NCI-H526 (cell line): ENCODE measurements at regions not wholly inside any gene's neighbourhood (a gene's known extent, or its start where the extent isn't known, plus 50 kb on each side); places are given as distances from the start of the nearest gene placed in this dataset.
A peak's percentile ranks its signal among the peaks of the same experiment; 100 is the strongest.
"Not testable (repeated sequence)": the region's sequence is repeated elsewhere in the genome, so short reads cannot be mapped to it uniquely, and the experiment has no call there.

Source experiments
- DNase-seq, 2 experiments: peaks; one replicate each; lab custom pipeline; 2025; lab: John Stamatoyannopoulos, UW

DNA sequence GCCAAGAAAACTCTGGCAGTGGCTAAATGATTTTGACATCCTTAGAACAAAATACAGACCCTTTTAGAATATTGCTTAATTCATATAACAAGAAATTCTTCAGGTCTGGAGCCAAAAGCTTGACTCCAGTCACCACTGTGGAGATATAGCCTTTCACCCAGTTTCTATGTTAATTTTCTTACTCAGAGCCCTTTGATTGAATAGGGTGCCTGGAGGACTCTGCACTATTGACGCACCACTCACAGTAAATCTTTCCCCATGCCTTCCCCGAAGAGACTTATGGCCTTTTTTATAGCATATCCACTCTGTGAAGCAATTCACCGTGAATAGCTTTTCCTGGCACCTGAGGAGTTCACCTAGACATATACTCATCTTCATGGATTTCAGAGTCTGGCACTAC lies 613.8 kb downstream of the ZWINT start:
- no peak for DNase-seq

DNA sequence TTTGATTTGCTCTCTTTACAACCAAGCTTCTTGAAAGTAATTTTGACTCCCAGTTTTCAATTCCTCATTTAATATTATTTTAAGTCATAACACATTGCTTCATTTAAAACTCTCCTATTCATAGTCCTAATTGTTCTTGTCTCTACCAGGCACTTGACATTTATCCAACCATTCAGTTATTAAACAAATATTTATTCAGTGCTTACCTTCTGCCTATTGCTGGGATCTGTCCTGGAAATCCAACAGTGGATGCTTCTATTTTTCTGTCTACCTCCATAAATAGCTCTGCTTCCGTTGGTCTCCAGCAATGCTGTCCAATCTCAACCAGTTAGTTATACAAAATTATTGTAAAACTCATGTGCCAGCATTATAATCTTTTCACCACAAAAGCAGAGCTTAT lies 615.1 kb downstream of the ZWINT start:
- DNase-seq = no peak

DNA sequence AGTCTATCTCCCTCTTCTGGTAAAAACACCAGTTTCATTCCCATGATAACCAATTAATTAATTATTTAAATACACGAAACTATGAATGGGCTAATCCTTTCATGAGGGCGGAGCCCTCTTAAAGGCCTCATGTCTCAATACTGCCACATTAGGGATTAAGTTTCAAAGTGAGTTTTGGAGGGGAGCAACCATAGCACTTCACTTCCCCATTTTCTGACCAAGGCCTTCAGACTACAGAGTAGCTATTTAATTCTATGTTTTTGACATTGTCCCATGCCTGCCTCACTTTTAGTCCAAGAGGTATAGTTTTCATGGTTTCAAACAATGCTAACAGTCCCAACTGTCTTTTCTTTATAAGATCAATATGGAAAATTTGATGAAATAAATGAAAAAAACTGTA lies 618.6 kb downstream of the ZWINT start:
- DNase-seq = no peak

DNA sequence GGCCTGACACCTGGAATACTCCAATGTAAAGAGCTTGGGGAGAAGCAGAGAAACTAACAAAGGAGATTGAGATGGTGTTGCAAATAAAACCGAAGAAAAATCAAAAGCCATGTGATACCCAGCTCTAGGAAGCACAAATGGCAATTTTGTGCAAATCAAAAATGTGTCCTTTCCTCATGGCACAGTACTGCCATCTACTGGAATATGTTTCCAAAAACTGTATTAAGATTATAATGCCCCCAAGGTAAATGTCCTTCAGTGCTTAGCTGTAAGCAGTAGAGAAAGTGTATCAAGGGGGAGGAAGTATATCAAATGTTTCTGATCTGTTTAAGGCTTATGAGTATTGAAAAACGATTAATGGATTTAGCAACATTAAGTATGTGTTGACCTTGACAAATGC lies 620.3 kb downstream of the ZWINT start:
- peak; percentile 0 to 15 for DNase-seq

DNA sequence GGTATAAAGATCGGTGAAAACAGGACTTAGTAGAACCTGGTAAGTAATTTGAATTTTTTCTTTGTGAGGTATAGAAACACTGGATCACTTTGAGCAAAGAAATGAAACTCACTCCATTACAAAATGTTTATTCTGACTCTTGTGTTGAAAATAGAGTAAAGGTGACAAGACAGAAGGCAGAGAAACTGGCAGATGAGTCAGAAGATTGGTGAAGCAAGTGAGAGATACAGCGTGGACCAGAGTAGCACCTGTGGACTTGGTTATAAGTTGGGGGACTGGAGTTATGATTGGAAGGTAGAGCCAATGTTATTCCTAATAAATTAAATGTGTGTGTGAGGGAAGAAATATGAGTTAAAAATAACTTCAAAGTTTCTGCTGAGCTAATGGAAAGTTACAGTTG lies 620.9 kb downstream of the ZWINT start:
- no peak for DNase-seq

DNA sequence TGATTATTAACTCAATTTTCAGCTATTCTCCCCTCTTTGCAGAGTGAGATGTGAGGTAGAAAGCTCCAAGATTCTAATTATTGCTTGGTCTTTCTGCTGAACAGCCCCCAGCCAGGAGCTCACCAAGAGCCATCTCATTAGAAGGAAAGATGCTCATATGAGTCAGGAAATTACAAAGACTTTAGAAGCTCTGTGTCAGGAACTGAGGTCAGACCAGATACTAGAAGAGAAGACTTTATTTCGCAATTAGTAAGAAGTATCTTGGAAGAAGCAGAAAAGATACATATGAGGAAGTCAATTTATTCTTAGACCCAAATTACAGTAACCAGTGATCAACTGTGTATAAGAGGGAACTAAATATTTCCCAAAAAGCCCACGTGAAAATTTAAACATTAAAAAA lies 626.9 kb downstream of the ZWINT start:
- no peak for DNase-seq

DNA sequence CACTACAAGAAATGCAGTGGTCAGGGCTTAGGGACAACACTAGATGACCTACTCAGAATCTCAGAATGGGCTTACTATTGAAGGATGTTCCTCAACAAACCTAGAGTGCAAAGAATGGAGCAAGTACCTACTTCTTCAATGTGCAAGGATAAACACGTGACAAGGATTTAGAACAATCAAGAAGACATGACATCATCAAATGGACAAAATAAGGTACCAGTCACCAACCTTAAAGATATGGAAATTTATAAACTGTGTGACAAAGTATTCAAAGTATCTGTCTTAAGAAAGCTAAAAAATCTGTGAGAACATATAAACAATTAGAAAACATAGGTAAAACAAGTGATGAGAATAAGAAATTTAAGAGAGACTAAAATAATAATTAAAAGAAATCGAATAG lies 656.1 kb downstream of the ZWINT start:
- DNase-seq = no peak

DNA sequence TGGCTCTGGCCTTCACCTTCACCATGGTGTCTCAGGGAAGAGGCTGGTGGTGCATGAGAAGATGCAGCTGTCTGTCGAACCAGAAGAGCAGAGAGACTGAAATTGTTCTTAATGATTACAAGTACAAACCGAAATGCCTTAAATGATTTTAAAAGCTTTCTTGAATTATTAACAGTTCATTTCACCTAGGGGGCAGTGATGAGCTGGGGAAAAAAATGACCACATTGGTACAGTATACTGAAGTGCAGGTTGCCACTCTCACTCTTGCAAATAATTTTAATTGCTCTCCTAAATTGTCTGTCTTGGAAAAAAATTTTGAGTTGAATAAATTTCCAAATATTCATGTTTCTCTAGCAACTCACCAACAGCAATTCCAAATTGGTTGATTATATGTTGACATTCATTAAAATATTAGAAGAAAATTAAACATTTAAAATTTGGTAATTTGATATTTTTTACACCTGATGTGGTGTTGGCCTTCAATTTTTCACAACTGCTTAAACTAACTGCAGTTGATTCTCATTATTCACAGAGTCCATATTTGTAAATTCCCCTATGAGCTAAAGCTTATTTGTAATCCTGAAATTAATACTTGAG lies 692.6 kb downstream of the ZWINT start:
- DNase-seq = peak in 1 of 2 experiments; percentile 17

DNA sequence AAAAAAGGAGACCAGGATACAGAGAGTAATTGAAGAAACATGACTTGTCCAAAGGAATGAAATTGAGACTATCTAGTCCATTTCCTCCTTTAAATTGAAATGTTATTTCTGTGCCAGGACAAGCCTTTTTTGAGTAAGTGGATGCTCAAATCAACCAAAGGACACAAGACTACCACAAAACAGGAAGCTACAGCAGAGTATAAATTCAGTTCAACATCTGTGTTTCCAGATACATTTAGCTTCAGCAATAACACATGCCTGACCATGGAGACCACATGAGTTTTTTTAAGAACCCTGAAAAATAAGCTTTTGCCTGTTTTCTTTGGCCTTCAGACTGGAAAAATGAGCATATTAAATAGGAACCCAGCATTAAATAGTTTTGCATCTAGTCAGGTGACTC lies 707.5 kb downstream of the ZWINT start:
- DNase-seq = no peak

DNA sequence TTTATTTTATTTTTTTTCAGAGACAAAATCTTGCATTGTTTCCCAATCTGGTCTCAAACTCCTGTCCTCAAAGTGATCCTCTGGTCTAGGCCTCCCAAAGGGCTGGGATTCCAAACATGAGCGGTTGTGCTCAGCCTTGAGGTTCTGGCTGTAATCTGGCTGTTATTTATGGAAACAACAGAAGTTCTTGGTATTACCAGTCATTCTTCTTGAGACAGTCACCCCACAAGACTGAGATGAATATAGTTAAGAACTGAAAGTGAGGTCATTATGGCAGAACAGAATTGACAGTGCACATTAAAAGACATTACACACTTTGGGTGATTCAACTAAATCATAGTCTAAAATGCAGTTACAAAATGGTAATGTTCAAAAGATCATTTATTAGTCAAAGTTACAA lies 719.5 kb downstream of the ZWINT start:
- DNase-seq = no peak

DNA sequence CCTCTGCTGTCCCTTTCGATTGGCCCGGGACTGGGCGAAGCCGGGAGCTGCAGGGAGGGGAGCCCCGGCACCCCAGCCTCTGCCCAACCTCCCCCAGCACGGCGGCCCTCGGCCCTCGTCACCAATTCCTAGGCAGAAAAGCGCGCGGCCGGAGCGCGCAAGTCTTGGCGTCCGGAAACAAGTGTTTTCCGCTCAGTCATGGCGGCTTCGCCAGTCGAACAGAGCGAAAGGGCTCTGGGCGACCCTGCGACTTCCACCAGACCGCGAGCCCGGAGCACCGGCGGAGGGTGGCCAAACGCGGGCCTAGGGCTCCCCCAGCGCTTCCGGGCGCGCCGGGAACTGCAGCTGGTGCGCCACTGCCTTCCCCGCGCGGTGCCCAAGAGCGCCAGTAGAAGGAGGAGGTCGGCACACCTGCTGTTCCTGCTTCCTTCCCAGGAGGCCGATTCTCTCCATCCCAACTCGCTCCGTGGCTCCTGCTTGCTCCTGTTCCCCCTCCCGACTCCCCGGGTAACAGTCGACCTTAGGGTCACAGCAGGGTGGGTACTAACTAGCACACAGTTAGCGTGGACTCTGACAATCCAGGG lies 729.9 kb downstream of the ZWINT start:
- no peak for DNase-seq

DNA sequence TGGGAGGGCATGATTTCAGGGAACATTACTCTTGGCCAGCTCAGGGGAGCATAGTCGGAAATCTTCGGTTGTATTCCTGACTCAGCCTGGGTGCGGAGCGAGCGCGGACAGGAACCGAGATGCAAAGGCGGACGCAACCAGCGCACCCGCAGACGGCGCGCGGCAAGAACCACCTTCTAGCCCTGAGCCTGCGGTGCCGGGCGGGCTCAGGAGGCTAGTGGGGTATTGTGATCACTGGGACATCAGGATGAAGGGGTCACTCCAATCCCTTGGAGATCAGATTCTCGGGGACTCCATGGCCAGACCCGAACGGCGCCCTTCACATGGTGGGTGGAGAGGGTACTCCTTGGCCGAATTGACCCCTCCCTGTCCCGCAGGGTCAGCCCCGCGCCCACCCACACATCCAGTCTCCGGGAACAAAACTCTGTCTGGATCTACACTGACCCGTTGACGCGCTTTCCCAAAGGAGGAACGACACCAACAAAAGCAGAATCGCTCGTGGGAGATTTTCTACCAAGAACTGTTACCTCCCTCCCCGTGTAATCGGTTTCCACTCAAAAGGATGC lies 730.5 kb downstream of the ZWINT start:
- no peak for DNase-seq

DNA sequence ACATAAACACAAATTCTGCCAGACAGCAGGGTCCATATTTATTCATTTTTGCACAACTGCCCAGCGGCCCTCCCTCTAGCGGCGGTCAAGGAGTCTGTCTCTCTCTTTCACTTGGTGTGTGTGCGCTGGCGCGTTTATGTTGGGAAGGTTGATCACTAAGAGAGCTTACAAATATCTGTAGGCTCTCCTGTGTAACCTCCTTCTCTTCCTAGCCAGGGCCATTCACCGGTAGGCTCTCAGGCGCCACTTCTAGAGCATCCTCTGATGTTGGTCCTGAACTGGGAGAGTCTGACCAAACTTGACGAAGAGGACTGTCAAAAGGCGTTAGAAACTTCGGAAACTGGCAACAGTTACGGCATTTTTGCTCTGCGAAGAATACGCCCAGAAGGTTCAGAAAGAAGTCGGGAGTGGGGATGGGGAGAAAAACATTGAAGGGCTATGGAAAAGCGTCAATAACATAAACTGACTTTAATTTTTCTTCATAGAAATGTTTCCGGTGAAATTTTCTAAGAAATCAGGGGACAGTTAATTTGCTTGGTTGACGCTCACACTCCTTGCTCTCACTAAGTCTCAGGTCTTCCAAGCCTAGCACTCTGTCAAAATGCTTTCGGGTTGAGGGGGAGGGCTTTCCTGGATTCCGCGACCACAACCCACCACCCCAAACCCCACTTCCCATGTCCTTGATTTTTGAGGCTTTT lies 731.1 kb downstream of the ZWINT start:
- no peak for DNase-seq

DNA sequence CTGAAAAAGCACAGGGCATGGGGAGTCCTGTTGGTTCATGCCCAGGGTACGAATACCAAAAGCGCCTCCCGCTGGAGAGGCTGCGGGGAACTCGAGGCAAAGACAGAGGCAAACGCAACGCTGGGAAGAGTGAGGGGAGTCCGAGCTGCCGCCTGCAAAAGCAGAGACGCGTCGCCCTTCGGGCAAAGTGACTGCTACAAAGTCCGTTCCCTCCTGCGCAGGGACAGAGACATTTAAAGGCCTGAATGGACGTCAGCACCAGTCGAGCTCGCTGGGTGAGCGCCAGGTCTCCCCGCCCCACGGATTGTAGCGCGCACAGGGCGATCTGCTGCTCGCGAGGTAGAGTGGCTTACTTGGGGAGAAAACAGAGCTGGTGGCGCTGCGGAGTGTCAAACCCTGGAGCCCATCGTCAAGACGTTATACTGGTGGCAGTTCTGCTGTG lies 732.8 kb downstream of the ZWINT start:
- no peak for DNase-seq

DNA sequence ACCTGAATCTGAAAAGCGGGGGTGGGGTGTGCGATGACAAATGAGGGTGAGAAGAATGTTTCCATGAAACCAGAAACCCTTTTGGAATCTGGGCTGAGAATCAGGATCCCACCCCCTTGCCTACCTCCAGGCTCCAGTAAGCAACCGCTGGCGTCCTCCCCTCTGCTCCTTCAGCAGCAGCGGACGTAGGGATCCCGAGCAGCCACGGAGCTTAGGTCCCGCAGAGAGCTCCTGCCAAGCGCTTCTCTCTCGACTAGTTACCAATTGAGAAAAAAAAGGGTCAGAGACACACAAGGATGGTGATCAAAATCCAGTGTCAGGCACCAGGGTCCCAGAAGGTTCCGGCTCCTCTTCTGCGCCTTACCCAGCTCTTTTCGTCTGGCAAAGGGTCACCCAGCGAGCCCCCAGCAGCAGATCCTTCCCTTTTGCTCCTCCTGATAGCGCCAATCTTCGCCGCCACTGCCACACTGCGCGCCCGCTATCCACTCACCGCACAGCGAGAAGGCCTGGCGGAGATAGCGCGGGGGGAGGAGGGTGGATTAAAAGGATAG lies 733.5 kb downstream of the ZWINT start:
- DNase-seq = no peak

DNA sequence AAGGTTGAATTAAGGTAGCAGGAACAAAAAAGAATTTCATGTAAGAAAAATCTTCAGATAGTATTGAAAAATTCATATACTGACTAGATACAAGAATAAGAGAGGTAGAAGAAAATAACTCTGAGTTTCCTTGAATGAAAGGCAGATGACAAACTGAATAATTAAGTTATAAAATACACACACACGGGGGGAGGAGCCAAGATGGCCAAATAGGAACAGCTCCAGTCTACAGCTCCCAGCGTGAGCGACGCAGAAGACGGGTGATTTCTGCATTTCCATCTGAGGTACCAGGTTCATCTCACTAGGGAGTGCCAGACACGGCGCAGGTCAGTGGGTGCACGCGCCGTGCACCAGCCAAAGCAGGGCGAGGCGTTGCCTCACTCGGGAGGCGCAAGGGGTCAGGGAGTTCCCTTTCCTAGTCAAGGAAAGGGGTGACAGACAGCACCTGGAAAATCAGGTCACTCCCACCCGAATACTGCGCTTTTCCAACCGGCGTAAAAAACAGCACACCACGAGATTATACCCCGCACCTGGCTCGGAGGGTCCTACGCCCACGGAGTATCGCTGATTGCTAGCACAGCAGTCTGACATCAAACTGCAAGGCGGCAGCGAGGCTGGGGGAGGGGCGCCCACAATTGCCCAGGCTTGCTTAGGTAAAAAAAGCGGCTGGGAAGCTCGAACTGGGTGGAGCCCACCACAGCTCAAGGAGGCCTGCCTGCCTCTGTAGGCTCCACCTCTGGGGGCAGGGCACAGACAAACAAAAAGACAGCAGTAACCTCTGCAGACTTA lies 759.2 kb downstream of the ZWINT start:
- DNase-seq = peak in 1 of 2 experiments; percentile 15

DNA sequence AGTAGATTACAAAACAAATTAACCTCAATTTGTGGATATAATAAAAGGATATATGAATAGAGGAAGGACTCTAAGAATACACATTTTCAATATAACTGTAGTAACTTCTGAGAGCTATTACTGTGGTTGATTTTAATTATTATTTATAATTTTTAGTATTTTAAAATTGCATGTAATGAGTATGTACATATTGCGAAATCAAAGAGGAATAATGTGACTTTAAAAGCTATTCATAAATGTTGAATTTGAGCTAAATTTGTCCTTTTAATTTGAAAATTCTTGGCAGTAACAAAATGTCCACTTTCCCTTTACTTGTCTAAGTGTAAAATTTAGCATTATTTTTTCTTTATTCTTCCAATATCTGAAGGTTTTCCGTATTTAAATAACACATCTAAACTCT lies 750.6 kb upstream of the PCDH15 start:
- no peak for DNase-seq

DNA sequence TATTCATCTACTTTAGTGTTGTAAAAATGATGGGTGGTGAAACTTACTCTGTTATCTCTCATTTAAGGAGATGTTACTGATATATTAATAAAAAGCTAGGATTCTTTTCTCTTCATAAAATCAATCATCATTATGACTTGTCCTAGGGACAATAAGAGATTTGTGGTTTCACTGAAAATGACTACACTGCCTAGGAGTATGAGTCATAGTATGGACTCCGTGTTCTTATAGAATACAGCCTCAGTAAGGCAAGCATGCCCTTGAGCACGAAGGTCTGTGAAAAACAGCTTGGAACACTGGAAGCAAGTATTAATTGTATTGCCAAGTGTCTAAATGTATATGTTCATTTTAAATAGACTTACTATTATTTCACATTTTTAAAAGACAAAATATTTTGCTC lies 749.2 kb upstream of the PCDH15 start:
- no peak for DNase-seq

DNA sequence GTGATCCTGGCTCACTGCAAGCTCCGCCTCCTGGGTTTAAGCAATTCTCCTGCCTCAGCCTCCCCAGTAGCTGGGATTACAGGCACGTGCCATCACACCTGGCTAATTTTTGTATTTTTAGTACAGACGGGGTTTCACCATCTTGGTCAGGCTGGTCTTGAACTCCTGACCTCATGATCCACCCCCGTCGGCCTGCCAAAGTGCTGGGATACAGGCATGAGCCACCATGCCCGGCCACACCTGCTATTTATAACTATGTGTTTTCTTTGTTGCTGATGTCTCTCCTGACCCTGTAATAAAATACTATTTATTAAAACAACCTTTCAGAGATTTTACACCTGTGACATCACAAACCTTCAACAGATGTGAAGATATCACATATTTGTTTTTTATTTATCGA lies 736.5 kb upstream of the PCDH15 start:
- not testable (repeated sequence) for DNase-seq

DNA sequence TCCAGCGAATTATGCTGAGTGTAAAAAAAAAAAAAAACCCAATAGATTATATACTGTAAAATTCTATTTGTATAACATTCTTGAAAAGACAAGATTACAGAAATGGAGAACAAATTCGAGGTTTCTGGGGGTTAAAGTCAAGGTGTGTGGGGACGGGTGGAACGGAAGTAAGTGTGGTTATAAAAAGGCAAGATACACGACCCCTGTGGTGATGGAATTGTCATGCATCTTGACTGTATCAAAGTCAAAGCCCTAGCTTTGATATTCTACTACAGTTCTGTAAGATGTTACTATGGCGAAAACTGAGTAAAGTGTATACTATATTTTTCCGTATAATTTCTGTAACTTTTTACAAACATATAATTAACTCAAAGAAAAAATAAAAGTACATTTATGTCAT lies 718.2 kb upstream of the PCDH15 start:
- no peak for DNase-seq

DNA sequence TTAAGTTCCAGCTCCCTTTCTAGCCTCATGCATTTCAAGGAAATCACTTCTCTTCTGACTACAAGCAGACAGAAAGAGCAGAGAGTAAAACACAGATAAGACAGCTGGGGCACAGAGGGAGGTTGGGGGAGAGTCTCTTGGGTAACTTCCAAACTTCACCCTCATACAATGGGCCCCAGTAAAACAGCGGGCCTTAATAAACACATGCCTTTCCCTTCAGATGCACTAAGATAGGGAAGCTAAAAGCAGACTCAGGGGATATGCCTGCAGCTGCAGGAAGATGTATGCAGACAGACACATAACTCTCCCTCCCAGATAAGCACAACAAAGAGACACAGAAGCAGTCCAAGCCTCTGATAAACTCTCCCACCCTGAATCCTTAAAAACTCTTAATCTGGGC lies 717.4 kb upstream of the PCDH15 start:
- not testable (repeated sequence) for DNase-seq

DNA sequence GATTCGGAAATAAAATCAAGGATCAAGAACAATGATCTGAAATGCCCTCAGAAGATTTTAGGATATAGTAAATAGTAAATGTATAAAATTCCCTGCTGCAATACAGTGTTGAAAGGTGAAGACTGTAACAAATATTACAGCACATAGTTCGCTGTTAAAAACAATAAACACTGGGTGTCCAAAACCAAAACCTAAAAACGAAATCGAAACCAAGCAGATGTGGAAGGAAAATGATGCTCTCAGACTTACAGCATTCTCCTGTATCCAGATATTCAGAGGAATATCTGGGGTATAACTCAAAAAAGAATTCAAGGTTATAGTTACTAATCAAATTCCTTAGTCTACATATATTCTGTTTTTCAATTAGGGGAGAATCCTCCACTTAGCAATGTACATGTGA lies 708.1 kb upstream of the PCDH15 start:
- no peak for DNase-seq
